HG03139 (cell line): ENCODE measurements at regions not wholly inside any gene's neighbourhood (a gene's known extent, or its start where the extent isn't known, plus 50 kb on each side); places are given as distances from the start of the nearest gene placed in this dataset.
"Not testable (repeated sequence)": the region's sequence is repeated elsewhere in the genome, so short reads cannot be mapped to it uniquely, and the experiment has no call there.

Experiments
- ATAC-seq: cut with Tn5 transposase; IDR thresholded peaks from one replicate; pipeline ENCODE4 v1.9.1; 2021; ENCODE audit not compliant: unreplicated experiment

DNA sequence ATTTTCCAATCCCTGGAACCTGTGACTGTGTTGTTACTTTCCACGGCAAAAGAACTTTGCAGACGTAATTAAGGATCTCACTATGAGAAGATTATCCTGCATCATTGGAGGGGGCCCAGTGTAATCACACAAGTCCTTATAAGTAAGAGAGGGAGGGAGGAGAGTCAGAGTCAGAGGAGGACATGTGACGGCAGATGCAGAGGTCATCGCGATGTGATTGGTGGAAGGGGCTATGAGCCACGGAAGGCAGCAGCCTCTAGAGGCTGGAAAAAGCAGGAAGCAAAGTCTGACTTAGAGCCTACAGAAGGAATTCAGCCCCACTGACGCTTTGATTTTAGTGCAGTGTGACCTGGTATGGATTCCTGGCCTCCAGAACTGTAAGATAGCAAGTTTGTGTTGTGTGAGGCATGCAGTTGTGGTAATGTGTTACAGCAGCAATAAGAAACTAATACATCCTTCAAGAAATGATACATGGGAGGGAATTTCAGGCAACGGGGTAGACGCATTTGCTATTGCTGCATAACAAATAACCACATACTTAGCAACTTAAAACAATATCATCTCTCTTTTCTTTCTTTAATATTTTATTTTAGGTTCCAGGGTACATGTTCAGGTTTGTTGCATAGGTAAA lies 112.7 kb upstream of the SERPINE2 start:
- no peak for ATAC-seq

DNA sequence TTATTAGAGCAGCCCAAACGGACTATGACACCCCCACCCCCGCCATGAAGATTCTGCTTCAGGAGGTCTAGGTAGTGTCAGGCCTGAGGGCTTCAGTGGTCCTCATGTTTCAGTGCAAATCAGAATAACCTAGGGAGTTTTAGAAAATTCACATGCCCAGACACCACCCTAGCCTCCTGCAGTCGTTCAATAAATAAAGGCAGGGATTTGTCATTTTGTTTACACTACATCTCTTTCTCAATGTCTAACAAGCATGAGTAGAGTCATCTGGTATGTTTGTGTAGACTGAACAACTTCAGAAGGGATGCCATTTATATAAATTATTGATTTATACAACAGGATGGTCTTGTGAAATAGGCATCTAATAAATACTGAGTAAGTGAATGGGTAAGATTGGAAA lies 112.1 kb upstream of the SERPINE2 start:
- ATAC-seq = no peak

DNA sequence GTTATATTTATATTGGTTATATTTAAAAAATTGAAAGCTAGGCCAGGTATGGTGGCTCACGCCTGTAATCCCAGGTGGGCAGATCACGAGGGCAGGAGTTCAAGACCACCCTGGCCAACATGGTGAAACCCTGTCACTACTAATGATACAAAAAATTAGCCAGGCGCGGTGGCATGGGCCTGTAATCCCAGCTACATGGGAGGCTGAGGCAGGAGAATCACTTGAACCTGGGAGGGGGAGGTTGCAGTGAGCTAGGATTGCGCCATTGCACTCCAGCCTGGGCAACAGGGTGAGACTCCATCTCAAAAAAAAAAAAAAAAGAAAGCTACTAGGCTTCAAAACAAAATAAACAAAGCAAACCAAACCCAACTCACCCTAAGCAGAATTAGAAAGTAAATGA lies 109.0 kb upstream of the SERPINE2 start:
- not testable (repeated sequence) for ATAC-seq

DNA sequence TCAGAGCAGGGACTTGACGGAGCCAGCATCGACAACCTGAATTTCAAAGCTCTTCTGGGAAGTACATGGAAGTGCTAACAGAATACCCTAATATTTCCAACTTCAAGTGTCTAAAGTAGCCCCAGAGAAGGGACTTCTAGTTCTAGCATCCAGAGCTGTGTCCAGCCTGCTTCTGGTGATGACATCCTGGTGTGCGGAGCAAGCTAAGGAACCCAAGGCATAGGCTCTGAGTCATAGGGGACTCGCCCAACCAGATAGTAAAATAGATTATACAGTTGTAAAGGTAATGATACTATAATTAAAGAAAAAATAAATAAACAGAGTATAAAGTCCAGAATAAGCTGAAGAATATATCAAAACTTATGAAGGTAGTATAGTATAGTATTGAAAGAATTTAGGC lies 108.1 kb upstream of the SERPINE2 start:
- ATAC-seq = no peak

DNA sequence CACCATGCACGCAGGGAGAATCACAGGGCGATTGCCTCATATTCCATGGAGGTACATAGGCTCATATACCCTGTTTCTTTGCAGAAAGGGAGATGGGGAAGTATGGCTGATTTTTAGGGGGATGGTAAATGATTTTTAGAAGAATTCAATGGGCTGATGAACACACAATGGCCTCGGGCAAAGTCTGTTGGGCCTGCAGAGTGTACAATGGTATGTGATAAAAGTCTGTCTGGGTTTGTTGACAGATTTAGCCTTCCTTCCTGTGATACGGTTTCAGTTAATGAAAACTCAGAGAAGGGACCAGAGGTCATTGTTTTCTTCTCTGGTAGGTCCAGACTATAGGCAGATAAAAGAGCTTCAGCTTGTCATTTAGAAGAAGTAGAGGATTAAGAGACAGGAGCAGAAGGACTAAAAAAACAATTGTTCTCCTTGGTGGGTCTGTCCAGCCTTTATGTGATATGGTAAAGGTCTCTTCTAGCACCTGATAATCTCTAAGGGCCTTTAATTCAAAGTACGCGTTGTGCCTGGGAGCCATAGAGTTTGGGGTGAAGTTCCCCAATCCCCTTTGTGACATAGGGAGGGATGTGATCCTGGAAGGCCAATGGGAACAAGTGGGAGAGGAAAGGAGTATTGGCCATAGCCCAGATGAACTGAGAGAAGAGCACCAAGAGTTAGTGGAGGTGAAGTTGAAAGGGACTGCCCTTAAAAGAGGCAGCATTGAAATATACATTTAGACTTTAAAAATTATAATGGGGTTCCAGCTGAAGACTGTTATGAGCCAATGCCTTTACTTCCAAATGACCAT lies 107.5 kb upstream of the SERPINE2 start:
- ATAC-seq = no peak

DNA sequence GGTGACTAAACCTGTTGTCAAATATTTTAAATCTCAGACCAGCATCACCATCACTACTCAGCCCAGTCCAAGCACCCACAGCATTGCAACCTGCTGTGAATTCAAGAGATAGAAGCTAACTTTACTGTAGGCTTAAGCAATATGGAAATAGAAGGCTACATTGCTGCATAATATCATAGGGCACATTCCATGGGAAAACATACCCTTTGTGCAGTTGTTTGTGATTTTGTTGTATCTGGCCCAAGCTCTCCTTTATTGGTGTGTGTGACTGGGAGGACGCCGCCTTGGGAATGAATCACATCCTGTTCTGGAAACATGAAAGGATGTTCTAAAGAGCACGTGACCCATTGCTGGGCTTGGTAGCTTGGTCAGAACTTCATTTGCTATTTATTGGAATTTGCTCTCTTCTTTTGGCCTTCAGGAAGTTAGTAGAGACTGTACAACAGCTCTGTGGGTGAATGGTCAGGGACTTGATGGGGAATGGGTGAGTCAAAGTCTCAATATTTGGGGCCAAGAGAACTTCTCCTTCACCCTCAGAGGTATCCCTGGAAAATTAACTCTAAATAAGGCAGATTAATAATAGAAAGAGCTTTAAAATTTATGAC lies 106.8 kb upstream of the SERPINE2 start:
- no peak for ATAC-seq

DNA sequence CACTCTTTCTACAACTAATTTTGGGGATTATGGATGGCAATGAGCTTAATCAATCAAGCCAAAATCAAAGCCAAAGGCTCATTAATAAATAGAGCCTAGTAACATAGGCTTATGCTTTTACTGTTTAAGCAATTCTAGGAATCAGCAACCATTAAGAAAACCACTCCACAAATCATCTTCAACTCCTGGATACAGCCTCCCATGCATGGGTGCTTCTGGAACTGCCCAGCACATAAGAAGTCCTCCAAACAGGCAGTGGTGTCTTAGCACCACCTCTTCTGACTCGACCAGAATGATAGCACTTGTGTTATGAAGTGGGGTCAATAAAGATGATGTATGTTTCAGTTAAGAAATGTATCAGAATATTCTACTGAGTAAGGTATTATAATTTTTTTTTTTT lies 104.4 kb upstream of the SERPINE2 start:
- no peak for ATAC-seq

DNA sequence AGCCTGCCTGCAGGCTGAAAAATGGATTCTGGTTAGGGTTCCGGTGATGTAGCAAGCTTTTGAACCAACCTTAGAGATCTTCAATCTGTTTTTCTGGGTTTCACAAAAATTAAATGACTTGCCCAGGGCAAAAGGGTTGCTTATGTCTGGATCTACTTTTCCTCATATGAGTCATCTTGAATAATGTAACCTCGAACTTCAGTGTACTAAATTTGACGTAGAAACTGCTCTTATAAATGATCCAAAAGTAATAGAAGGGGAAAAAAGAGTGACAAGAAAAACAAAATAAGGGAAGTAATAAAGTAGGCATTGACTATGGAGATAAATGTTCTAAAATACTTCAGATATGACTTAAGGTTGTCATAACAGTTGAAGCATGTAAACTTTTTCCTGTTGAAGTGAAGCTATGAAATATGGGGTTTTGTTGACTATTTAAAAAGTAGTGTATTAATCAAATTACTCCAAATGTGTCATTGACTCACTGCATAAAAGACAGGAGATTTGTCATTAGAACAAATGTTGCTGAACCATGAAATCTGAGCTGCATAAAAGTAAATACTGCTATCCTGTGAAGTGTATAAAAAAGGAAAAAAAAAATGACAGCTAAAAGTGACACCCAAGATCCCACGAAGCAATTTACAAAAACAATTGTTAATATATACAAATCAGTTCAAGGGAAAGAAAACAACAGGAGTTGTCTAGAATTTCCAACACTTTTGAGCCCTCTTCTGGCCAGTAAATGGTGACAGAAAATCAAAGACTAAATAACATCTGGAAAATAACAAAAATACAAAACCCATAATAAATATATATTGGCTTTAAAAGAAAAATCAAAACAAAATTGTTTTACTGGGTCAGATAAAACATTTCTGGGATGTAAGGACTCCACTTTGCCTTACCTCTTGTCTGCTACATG lies 103.6 kb upstream of the SERPINE2 start:
- no peak for ATAC-seq

DNA sequence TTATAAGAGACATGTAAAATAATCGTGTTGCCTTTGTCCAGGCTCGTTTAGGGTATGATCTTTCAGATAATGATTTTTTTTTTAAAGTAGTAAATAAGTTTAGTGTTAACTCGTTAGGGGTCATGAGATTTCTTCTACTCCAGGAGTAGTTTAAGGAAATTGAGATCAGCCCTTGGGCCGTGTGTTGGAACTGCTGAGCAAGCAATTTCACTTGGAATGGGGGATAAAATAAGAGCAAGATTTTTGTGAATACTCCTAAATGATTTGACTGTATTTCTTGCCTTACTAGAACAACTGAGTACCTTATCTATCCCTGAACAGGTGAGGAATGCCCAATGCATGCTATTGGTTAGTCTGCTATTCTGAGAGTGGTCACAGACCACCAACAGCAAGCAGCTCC lies 102.2 kb upstream of the SERPINE2 start:
- no peak for ATAC-seq

DNA sequence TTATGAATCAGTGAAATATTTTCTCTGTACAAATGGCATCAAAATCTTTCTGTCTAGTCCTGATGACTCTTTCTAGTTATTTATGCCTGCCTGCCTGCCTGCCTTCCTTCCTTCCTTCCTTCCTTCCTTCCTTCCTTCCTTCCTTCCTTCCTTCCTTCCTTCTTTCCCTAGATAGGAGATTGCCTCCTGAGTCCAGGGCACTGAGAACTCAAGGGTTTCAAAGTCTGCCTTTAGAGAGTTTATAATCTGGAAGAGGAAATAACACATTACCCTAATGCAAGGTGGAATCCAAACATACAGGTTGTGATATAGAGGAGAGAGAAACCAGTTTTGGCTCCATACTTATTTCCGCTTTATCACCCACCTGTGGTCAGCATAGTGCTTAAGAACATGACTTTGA lies 98.1 kb upstream of the SERPINE2 start:
- no peak for ATAC-seq

DNA sequence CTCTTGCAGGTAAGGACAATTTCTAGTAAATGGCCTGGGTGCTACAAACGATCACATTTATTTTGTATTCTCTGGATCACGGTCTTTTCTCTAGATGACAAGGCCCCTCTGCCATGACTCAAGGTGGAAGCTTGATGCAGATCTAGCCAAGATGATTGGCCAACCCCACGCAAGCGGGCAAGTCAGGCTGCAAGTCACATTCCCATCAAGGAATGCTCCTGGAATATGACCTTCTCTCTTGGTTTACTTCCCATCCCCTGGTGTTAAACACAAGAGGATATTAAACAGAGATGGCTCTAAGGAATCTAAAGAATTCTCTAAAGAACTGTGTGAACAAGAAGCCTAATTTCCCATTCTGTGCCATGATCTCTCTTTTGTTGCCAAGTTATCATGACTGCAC lies 97.3 kb upstream of the SERPINE2 start:
- no peak for ATAC-seq

DNA sequence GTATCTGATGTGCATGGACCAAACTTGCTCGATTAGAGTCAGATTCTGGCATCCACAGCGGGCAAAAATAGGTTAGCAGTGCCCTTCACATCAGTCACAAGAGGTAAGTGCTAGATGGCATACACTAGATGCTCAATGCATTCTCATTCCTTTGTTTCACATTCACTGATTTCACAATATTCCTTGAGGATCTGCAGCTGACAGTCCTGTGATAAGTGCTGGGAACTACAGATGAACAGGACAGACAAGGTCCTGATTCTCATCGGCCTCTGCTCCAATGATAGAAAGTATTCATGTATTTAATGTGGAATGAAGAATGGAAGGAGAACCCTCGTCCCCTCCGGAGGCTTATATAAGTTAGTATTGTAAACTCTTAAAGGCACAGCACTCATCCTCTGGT lies 96.8 kb upstream of the SERPINE2 start:
- ATAC-seq = no peak

DNA sequence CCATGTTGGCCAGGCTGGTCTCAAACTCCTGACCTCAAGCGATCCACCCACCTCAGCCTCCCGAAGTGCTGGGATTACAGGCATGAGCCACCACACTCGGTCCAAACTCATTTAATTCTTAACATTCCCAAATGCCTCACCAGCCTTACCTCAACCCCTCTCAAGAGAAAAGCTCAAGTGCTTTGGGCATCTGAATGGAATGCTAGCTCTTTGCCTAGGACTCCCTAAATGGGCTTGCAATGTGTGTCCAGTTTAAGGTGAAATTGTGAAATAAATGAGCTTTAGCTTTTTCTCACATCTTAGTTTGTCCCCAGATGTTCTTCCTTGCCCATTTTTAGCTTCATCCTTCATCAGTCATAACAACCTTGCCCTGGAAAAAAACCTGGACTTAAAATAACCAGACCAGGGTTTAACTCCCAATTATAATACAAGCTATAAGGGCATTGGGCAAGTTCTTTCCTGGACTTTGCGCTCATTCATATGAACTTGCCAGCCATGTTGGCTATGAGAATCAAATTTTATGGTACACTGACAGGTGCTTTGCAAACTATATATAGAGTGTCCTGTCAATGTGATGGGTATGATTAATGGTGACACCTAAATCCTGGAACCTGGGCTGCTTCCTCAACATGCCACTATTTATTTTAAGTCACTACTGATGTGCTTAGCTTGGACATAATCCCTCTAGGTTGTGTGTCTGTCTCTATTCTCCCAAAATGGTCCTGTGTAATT lies 95.1 kb upstream of the SERPINE2 start:
- no peak for ATAC-seq

DNA sequence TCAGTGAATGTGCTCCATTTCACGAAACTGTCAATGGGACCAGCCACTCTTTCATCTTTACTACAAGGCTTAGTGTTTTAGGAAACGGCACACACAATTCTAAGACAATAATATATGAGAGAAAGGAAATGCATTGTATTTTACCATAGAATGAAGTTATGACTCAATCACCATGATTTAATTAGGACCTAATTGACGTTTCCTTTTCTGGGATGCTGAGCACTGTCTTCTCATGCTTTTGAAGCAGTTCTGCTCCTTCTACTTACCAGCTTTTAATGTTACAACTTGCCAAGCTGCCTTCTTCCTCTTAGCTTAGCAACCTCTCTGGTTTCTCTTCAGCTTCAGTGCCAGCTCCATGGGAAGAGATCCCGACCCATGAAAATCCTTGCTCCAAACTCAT lies 94.3 kb upstream of the SERPINE2 start:
- no peak for ATAC-seq

DNA sequence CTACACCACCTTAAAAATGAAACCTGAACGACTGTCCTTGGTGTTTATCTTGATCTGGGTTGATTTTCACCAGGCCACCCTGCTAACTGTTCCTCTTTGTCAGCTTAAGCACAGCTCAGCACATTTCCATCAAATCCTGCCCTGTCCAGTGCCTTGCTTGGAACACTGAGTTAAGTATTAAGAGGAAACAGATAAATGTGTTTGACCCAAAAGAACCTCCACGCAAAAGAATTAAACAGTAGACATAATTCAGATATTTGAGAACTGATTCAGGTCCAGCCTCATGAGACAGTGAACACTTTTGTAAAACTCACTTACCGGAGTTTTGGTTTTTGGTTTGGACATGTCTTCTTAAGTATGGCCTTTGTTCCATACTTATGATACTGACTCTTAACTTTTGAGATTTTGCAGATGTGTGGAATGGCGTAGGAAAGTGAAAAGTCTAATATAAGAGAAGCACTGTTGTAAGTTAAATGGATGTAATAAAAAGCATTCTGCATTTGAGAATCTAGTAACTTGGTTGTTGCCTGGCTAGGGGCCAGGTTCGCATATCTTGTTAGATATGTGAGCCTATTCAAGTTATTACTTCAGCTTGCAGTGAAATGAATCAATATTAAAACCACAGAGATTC lies 88.9 kb upstream of the SERPINE2 start:
- ATAC-seq = no peak

DNA sequence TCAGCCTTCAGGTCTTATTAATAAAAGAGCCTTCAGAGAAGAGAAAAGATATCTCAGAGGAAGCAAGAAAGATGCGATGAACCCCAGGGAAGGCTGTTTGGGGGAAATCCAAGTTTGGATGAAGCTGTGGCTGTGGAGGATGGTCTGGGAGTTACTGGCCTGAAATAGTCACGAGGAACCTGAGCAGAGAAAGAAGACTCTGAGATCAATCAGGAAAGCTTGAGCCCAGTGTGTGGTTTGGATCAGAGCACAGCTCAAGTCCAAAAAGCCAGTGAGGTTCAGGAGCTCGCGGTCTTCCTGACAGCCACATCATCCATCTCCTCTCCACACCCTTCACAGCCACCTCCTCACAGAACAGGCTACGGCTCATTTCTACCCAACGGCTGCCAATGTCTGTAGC lies 87.4 kb upstream of the SERPINE2 start:
- no peak for ATAC-seq

DNA sequence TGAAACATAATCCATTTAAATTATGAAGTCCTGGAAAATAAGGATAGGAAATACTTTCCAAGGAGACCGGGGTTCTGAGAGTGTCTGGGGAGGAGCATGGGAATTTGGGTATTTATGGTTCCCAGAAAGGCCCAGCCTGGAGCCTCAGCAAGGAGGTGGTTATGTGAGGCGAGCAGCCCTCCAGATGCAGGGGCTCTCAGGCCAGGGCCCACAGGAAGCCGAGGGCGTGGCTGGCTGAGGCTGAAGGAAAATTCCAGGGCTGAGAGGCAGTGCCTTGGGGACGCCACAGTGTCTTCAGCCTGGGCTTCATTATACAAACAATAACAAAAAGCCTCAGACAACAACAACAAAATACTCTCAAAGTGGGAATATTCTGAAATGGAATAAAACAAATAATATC lies 86.9 kb upstream of the SERPINE2 start:
- ATAC-seq = no peak

DNA sequence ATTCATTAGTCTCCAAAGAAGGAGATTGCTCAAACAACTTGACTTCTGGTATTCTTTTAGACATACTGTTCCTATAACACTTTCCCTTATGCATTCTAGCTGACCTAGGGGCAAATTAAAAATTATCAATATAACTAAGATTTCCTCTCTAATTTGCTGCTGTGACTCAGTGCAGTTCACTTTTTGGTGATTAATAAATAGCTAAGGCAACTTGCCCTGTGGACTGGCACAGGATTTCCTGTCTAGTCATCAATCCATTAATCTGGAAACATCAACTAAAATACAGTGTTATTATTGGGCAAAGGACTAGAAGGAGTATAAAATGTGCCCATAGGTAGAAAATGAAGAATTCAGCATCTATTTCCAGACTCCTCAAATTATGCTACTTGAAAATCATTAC lies 83.5 kb upstream of the SERPINE2 start:
- no peak for ATAC-seq

DNA sequence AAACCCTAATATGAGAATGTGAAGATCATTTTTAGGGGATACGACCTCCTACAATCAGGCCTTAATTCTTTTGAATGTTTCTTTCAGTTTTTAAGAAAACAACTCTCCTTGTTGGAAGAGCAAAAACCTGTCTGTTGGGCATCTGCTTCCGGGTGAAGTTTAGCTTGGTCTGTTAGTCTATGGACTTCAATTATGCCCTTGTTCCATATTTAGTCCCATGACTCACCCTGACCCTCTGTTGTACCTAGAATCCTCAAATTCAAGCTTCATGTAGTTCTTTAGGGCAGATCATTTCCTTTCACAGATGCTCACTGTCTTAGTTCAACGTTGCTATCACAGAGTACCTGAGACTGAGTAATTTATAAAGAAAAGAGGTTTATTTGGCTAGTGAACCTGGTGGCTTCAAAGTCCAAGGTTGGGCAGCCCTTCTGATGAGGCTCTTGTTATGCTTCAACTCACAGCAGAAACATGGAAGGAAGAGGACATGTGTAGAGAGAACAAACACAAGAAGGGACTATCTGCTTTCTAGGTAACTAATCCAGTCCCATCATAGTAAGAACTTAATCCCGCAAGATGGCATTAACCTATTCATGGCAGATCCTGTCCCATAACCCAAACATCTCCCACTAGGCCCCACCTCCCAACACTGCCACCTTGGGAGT lies 82.5 kb upstream of the SERPINE2 start:
- no peak for ATAC-seq

DNA sequence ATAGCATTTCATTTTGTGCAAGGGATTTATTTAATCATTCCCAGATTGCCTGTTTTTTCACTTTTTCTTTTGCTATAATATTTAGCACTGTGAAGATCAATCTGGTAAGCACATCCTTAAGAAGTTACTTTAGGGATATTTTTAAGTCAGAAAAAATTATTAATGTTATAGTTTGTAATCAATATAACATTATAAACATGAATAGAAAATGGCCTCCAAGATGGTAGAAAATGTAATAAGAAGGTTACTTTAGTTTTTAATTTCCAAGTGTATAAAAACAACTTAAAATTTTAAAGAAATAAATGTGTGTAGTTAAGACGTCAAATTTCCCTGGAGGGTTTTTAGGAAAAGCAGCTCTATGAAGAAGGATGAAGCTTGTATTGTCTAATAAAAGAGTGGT lies 81.9 kb upstream of the SERPINE2 start:
- ATAC-seq = no peak
